ENCODE measurements at regions not wholly inside any gene's neighbourhood (a gene's known extent, or its start where the extent isn't known, plus 50 kb on each side); places are given as distances from the start of the nearest gene placed in this dataset.
"Not testable (repeated sequence)": the region's sequence is repeated elsewhere in the genome, so short reads cannot be mapped to it uniquely, and the experiment has no call there.

DNA sequence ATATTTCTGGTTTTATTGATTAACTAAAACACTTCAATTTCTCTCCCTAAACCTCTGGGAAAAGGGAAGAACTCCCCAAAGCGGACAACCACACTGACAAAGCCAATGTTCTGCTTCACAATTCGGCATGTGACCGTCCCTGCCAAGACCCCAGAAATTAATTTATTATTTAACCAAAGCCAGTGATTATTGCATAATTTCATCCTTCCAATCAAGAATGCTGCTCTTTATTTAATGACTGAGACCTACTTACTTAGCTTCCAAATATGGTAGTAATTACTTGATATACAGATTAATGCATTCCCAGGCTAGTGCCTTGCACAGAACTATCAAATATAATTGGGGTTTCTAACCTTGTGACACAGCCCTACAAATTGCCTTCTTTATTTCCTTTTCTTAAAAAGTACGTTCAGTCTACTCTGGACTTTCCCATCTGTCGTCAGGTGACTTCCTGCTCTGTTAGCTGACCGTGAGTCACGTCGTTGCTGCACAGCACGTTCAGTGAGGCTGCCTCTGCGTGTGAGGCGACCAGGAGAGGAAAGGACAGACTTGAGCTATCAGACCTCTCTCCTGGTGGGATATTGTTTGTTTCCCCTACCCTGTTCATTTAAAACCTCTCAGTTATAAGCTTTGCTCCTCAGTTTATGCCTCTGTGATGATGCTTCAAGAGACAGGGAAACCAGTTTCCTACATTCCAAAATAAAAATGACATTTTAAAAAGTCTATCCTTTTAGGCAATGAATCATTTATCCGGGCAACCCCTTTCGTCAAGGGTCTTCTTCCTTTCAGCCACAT is 55.7 kb upstream of the TNFAIP3 start:
- H3K4me3 ChIP-seq (ENCODE audit: control insufficient read depth in 1 of 7, extremely low read depth in 1 of 7, insufficient read depth in 4 of 7, low read depth in 2 of 7, low read length in 6 of 7), result peak overlapping the region in 4 of 7 experiments; percentile 1 to 53 (median 36)
- POLR2A ChIA-PET, result interaction anchor here (0.6 to 1.0 kb wide), 3 partner anchors 11 to 55 kb away, joined by 3 read pairs; no protein-coding TSS in a partner anchor
- peaks cover 8 to 43% (median 27%) of the 10 kb centered on the region in 4 experiments for H3K4me1 ChIP-seq (ENCODE audit: control extremely low read depth in 1 of 4, control insufficient read depth in 4 of 4, insufficient read depth in 4 of 4, low read length in 3 of 4)
- 5% methylated on average over 8 of the region's 13 CpGs for WGBS (ENCODE audit: insufficient coverage)
- CTCF ChIA-PET, result interaction anchor here (1.0 to 4.1 kb wide), 13 partner anchors 9 to 105 kb away, joined by 3 to 26 read pairs (median 4); partner anchors contain the start of gene TNFAIP3
- no peaks in the 10 kb centered on the region for H3K36me3 ChIP-seq (ENCODE audit: control insufficient read depth in 4 of 4, insufficient read depth in 4 of 4, low read length in 3 of 4)
- no peaks in the 10 kb centered on the region for H3K9me3 ChIP-seq (ENCODE audit: control extremely low read depth in 1 of 5, control insufficient read depth in 4 of 5, insufficient read depth in 2 of 5, low read depth in 1 of 5, low read length in 4 of 5)
- H3K27me3 ChIP-seq (replicated peaks in 2 of 5; ENCODE audit: control insufficient read depth in 4 of 5, insufficient read depth in 5 of 5, low read length in 4 of 5), result no peaks in the 10 kb centered on the region
- H3K27ac ChIP-seq (ENCODE audit: insufficient read depth in 1 of 2, low read depth in 1 of 2, low read length in 2 of 2, poor library complexity in 1 of 2, severe bottlenecking in 2 of 2), result peak overlapping the region; percentile 77 to 85
- DNase-seq, result peak; percentile 88 to 97 (median 96)

DNA sequence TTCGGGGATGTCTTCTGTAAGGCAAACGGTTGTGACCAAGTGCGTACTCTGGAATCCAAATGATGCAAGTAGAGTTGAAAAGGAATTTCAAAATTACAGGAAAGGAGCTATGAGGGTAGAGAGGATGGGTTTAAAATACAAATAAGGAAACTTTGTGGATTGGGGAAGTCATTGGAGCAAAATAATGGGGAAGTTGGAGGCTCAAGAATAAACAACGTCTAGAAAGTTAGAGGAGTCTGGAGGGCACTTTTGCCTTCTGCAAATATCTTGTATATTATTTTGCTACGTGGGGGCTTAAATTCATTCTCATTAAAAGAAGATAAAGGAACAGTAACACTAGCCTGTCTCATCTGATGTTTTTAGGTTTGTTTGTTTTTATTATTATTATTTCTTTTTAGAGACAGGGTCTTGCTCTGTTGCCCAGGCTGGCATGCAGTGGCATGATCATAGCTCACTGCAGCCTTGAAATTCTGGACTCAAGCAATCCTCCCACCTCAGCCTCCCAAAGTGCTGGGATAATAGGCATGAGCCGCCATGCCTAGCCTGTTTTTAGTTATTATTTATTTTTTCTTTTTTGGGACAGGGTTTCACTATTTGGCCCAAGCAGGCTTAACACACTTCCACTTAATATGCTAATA is 55.0 kb upstream of the TNFAIP3 start:
- Histone ChIP-seq H3K27me3 (replicated peaks in 2 of 5; ENCODE audit: control insufficient read depth in 4 of 5, insufficient read depth in 5 of 5, low read length in 4 of 5) (no peaks in the 10 kb centered on the region), H3K4me3 (ENCODE audit: control insufficient read depth in 1 of 7, extremely low read depth in 1 of 7, insufficient read depth in 4 of 7, low read depth in 2 of 7, low read length in 6 of 7) (peak overlapping the region in 3 of 7 experiments; percentile 12 to 53 (median 46)), H3K27ac (ENCODE audit: insufficient read depth in 1 of 2, low read depth in 1 of 2, low read length in 2 of 2, poor library complexity in 1 of 2, severe bottlenecking in 2 of 2) (peak overlapping the region; percentile 77 to 85), H3K9me3 (ENCODE audit: control extremely low read depth in 1 of 5, control insufficient read depth in 4 of 5, insufficient read depth in 2 of 5, low read depth in 1 of 5, low read length in 4 of 5) (no peaks in the 10 kb centered on the region), H3K4me1 (ENCODE audit: control extremely low read depth in 1 of 4, control insufficient read depth in 4 of 4, insufficient read depth in 4 of 4, low read length in 3 of 4) (peaks cover 8 to 50% (median 31%) of the 10 kb centered on the region in 4 experiments), H3K36me3 (ENCODE audit: control insufficient read depth in 4 of 4, insufficient read depth in 4 of 4, low read length in 3 of 4) (no peaks in the 10 kb centered on the region)
- ChIA-PET POLR2A (interaction anchor here (0.6 to 1.0 kb wide), 3 partner anchors 11 to 54 kb away, joined by 3 read pairs; no protein-coding TSS in a partner anchor), CTCF (interaction anchor here (1.0 to 4.1 kb wide), 11 partner anchors 8 to 106 kb away, joined by 3 to 26 read pairs (median 4); partner anchors contain the start of gene TNFAIP3)
- peak in 1 of 3 donors; percentile 56 for DNase-seq
- WGBS (ENCODE audit: insufficient coverage), result 33% methylated on average over 2 of the region's 6 CpGs

DNA sequence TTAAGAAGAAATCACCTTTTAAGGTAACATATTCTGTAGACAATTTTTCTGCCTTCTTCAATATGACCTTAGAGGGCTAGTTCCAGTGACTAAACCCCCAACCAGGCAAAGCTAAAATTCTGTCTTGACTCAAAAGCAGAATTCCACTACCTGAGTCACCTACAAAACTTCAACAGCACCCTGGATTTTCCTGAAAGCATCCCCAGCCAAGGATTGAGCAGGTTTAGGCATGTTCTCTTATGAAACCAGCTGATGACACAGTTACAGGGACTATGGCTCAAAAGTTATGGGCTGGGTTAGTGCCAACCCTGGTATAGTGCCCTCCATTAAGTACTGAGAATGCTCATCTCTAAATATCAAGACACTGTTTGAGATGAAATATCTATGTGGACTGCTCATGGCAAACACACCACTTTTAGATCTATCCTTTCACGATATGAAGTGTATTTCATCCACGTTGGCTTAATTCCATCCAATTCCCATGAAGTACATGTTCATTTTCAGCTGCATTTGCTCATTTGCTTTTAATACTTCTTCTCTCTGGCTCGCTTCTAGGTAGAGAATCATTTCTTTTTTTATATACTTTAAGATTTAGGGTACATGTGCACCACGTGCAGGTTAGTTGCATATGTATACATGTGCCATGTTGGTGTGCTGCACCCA is 53.6 kb upstream of the TNFAIP3 start:
- Histone ChIP-seq H3K27ac (ENCODE audit: insufficient read depth in 1 of 2, low read depth in 1 of 2, low read length in 2 of 2, poor library complexity in 1 of 2, severe bottlenecking in 2 of 2) (no peak overlapping the region), H3K9me3 (ENCODE audit: control extremely low read depth in 1 of 5, control insufficient read depth in 4 of 5, insufficient read depth in 2 of 5, low read depth in 1 of 5, low read length in 4 of 5) (no peaks in the 10 kb centered on the region), H3K4me3 (ENCODE audit: control insufficient read depth in 1 of 7, extremely low read depth in 1 of 7, insufficient read depth in 4 of 7, low read depth in 2 of 7, low read length in 6 of 7) (no peak overlapping the region), H3K4me1 (ENCODE audit: control extremely low read depth in 1 of 4, control insufficient read depth in 4 of 4, insufficient read depth in 4 of 4, low read length in 3 of 4) (peaks cover 8 to 55% (median 35%) of the 10 kb centered on the region in 4 experiments), H3K36me3 (ENCODE audit: control insufficient read depth in 4 of 4, insufficient read depth in 4 of 4, low read length in 3 of 4) (no peaks in the 10 kb centered on the region), H3K27me3 (replicated peaks in 2 of 5; ENCODE audit: control insufficient read depth in 4 of 5, insufficient read depth in 5 of 5, low read length in 4 of 5) (no peaks in the 10 kb centered on the region)
- no peak for DNase-seq
- CTCF ChIA-PET, result interaction anchor here (0.7 to 1.0 kb wide), 2 partner anchors 10 to 81 kb away, joined by 3 read pairs; no protein-coding TSS in a partner anchor
- WGBS (ENCODE audit: insufficient coverage), result 100% methylated on average over 2 of the region's 4 CpGs
- POLR2A ChIA-PET, result no interaction called here

DNA sequence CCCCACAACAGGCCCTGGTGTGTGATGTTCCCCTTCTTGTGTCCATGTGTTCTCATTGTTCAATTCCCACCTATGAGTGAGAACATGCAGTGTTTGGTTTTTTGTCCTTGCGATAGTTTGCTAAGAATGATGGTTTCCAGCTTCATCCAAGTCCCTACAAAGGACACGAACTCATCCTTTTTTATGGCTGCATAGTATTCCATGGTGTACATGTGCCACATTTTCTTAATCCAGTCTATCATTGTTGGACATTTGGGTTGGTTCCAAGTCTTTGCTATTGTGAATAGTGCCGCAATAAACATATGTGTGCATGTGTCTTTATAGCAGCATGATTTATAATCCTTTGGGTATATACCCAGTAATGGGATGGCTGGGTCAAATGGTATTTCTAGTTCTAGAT is 53.0 kb upstream of the TNFAIP3 start:
- H3K36me3 ChIP-seq (ENCODE audit: control insufficient read depth in 4 of 4, insufficient read depth in 4 of 4, low read length in 3 of 4); DNase-seq; POLR2A ChIA-PET; H3K4me3 ChIP-seq (ENCODE audit: control insufficient read depth in 1 of 7, extremely low read depth in 1 of 7, insufficient read depth in 4 of 7, low read depth in 2 of 7, low read length in 6 of 7); H3K27ac ChIP-seq (ENCODE audit: insufficient read depth in 1 of 2, low read depth in 1 of 2, low read length in 2 of 2, poor library complexity in 1 of 2, severe bottlenecking in 2 of 2); H3K9me3 ChIP-seq (ENCODE audit: control extremely low read depth in 1 of 5, control insufficient read depth in 4 of 5, insufficient read depth in 2 of 5, low read depth in 1 of 5, low read length in 4 of 5); CTCF ChIA-PET; H3K27me3 ChIP-seq (replicated peaks in 2 of 5; ENCODE audit: control insufficient read depth in 4 of 5, insufficient read depth in 5 of 5, low read length in 4 of 5): not testable (repeated sequence)
- no CpG with 5 or more reads among the region's 3 CpGs for WGBS (ENCODE audit: insufficient coverage)
- H3K4me1 ChIP-seq (ENCODE audit: control extremely low read depth in 1 of 4, control insufficient read depth in 4 of 4, insufficient read depth in 4 of 4, low read length in 3 of 4), result peaks cover 8 to 50% (median 35%) of the 10 kb centered on the region in 4 experiments

DNA sequence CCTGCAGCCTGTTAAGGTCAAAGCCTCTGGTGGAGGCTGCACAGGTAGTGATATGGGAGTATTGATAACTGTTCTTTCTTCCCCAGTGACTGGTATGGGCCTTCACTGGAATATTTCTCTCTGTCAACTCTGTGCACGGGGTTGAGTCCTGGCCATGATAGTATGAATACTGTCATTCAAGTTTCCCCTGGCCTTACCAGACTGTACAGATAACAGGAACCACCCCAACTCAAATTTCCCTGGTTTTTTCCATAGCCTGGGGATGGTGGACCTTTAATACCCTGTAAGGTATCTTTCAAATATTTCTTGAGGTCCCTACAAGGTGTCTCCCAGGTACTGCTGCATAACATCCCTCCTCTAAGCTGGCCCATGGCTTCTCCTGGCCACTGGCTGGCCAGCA is 51.4 kb upstream of the TNFAIP3 start:
- no peaks in the 10 kb centered on the region for H3K27me3 ChIP-seq (replicated peaks in 2 of 5; ENCODE audit: control insufficient read depth in 4 of 5, insufficient read depth in 5 of 5, low read length in 4 of 5)
- H3K27ac ChIP-seq (ENCODE audit: insufficient read depth in 1 of 2, low read depth in 1 of 2, low read length in 2 of 2, poor library complexity in 1 of 2, severe bottlenecking in 2 of 2), result peak overlapping the region; percentile 10 to 22
- no peaks in the 10 kb centered on the region for H3K9me3 ChIP-seq (ENCODE audit: control extremely low read depth in 1 of 5, control insufficient read depth in 4 of 5, insufficient read depth in 2 of 5, low read depth in 1 of 5, low read length in 4 of 5)
- 100% methylated on average over 1 of the region's 1 CpG for WGBS (ENCODE audit: insufficient coverage)
- ChIA-PET CTCF (interaction anchor here (1.2 to 1.9 kb wide), 3 partner anchors 49 to 129 kb away, joined by 3 to 5 read pairs (median 4); no protein-coding TSS in a partner anchor), POLR2A (no interaction called here)
- DNase-seq, result no peak
- H3K36me3 ChIP-seq (ENCODE audit: control insufficient read depth in 4 of 4, insufficient read depth in 4 of 4, low read length in 3 of 4), result no peaks in the 10 kb centered on the region
- peak overlapping the region in 1 of 7 experiments; percentile 0 for H3K4me3 ChIP-seq (ENCODE audit: control insufficient read depth in 1 of 7, extremely low read depth in 1 of 7, insufficient read depth in 4 of 7, low read depth in 2 of 7, low read length in 6 of 7)
- peaks cover 20 to 56% (median 43%) of the 10 kb centered on the region in 4 experiments for H3K4me1 ChIP-seq (ENCODE audit: control extremely low read depth in 1 of 4, control insufficient read depth in 4 of 4, insufficient read depth in 4 of 4, low read length in 3 of 4)

DNA sequence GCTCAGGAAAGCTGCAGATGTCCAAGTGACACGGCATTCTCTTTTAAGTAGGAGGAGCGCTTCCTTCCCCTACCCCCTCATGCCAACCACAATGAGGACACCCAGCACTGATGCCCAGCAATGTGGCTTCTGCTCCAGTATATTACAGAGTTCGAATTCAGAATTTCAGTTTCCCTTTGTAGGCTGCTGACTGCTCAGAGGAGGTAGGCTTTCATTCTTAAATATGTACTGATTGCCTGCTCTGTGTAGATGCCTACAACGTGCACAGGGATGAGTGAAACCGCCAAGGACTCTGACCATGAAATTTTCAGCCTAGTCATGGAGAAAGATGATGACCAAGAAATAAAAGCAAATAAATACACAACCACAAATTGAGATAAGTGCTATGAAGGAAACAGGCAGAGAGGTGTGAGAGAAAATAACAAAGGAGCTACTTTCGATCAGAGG is 50.9 kb upstream of the TNFAIP3 start:
- DNase-seq, result peak in 2 of 3 donors; percentile 72 to 74
- Histone ChIP-seq H3K36me3 (ENCODE audit: control insufficient read depth in 4 of 4, insufficient read depth in 4 of 4, low read length in 3 of 4) (no peaks in the 10 kb centered on the region), H3K27me3 (replicated peaks in 2 of 5; ENCODE audit: control insufficient read depth in 4 of 5, insufficient read depth in 5 of 5, low read length in 4 of 5) (no peaks in the 10 kb centered on the region), H3K27ac (ENCODE audit: insufficient read depth in 1 of 2, low read depth in 1 of 2, low read length in 2 of 2, poor library complexity in 1 of 2, severe bottlenecking in 2 of 2) (peak overlapping the region; percentile 10 to 22), H3K4me3 (ENCODE audit: control insufficient read depth in 1 of 7, extremely low read depth in 1 of 7, insufficient read depth in 4 of 7, low read depth in 2 of 7, low read length in 6 of 7) (peak overlapping the region in 1 of 7 experiments; percentile 0), H3K4me1 (ENCODE audit: control extremely low read depth in 1 of 4, control insufficient read depth in 4 of 4, insufficient read depth in 4 of 4, low read length in 3 of 4) (peaks cover 16 to 54% (median 42%) of the 10 kb centered on the region in 4 experiments), H3K9me3 (ENCODE audit: control extremely low read depth in 1 of 5, control insufficient read depth in 4 of 5, insufficient read depth in 2 of 5, low read depth in 1 of 5, low read length in 4 of 5) (no peaks in the 10 kb centered on the region)
- 47% methylated on average over 3 of the region's 6 CpGs for WGBS (ENCODE audit: insufficient coverage)
- POLR2A ChIA-PET, result no interaction called here
- CTCF ChIA-PET, result interaction anchor here (1.2 to 1.9 kb wide), 4 partner anchors 17 to 128 kb away, joined by 3 to 5 read pairs (median 4); no protein-coding TSS in a partner anchor

All from common myeloid progenitor, CD34-positive (primary cell).